Upper lobe of left lung (tissue), 6 donors: ENCODE measurements at regions not wholly inside any gene's neighbourhood (a gene's known extent, or its start where the extent isn't known, plus 50 kb on each side); places are given as distances from the start of the nearest gene placed in this dataset.

Source experiments
- ATAC-seq, 2 donors: fragments of 200-7000 bp; cut with Tn5 transposase; one replicate each; pipeline ENCODE4 v1.9.1; 2022; ENCODE audit warnings: mild to moderate bottlenecking in 2 of 2, moderate library complexity in 2 of 2; ENCODE audit not compliant: low FRiP score in 2 of 2
- DNase-seq, 2 donors: peaks; one replicate each; pipeline ENCODE4 v3.0.0-alpha.2; 2019 to 2020
- H3K27ac ChIP-seq, 4 donors: fragments of 200-600 bp; sonication (generic); one replicate each; pipeline ENCODE4 v1.5.1; 2016 to 2019
- H3K27me3 ChIP-seq, 4 donors: fragments of 200-600 bp; sonication (generic); one replicate each; pipeline ENCODE4 v1.5.1; 2017 to 2019
- H3K36me3 ChIP-seq, 4 donors: fragments of 200-600 bp; sonication (generic); one replicate each; pipeline ENCODE4 v1.5.1; 2016 to 2019
- H3K4me1 ChIP-seq, 4 donors: fragments of 200-600 bp; sonication (generic); one replicate each; pipeline ENCODE4 v1.5.1; 2018 to 2019
- H3K4me3 ChIP-seq, 4 donors: fragments of 200-600 bp; sonication (generic); one replicate each; pipeline ENCODE4 v1.5.1; 2017 to 2019; ENCODE audit warnings: mild to moderate bottlenecking in 2 of 4, moderate library complexity in 1 of 4
- H3K9me3 ChIP-seq, 4 donors: fragments of 200-600 bp; sonication (generic); one replicate each; pipeline ENCODE4 v1.5.1; 2018 to 2019
- CTCF ChIP-seq, 6 experiments: fragments of 450-650 bp in 4 of 6; fragments of 200-600 bp in 2 of 6; sonication (generic) in 2 of 6; IDR thresholded peaks; one replicate each; pipeline ENCODE4 v1.5.1; 2016 to 2019; ENCODE audit warnings: antibody characterized with exemption in 6 of 6
- EP300 ChIP-seq, 4 donors: sonication (generic); formaldehyde crosslinking; IDR thresholded peaks; one replicate each; pipeline ENCODE4 v1.5.1; 2017; ENCODE audit warnings: antibody characterized with exemption in 4 of 4, control low read depth in 2 of 4
- POLR2A ChIP-seq, 4 donors: fragments of 450-650 bp; IDR thresholded peaks; one replicate each; pipeline ENCODE4 v1.5.1; 2016 to 2017; ENCODE audit warnings: antibody characterized with exemption in 4 of 4, mild to moderate bottlenecking in 2 of 4
- POLR2AphosphoS5 ChIP-seq, 2 donors: sonication (generic); formaldehyde crosslinking; IDR thresholded peaks; one replicate each; pipeline ENCODE4 v1.5.1; 2017; ENCODE audit warnings: antibody characterized with exemption in 2 of 2
- WGBS, 2 donors: methylation state at CpG; one replicate each; pipeline ENCODE4 v1.1.5; 2017 to 2018; 5-methylcytosine and 5-hydroxymethylcytosine counted together
- donor health status: DM: no; HTN: no; CAD: no; lungs with moderate emphysema.
- donor health status: DM: no; HTN: yes; CAD: no; lungs with severe emphysema.

GRCh38 chr7:52317921-52318320, 717.5 kb upstream of the POM121L12 start:
- WGBS, 2 donors, result 82 to 89% methylated on average over 1 of the region's 1 CpG
- Histone ChIP-seq H3K4me1 (no peaks in the 10 kb centered on the region), H3K4me3 (no peak overlapping the region), H3K36me3 (no peaks in the 10 kb centered on the region), H3K27ac (no peak overlapping the region), H3K27me3 (no peaks in the 10 kb centered on the region), H3K9me3 (peaks cover 0 to 5% (median 2%) of the 10 kb centered on the region in 4 donors)
- TF ChIP-seq CTCF (IDR thresholded peaks at IDR 0.05) (no peak), POLR2A (IDR thresholded peaks at IDR 0.05) (no peak), EP300 (IDR thresholded peaks at IDR 0.05) (no peak), POLR2AphosphoS5 (IDR thresholded peaks at IDR 0.05) (no peak)
- no peak for ATAC-seq
- no peak for DNase-seq

GRCh38 chr7:52311886-52312285, 723.5 kb upstream of the POM121L12 start:
- H3K4me1 ChIP-seq, result no peaks in the 10 kb centered on the region
- no peak overlapping the region for H3K27ac ChIP-seq
- peaks cover 0 to 4% (median 0%) of the 10 kb centered on the region in 4 donors for H3K9me3 ChIP-seq
- ATAC-seq (no peak), DNase-seq (no peak)
- no peaks in the 10 kb centered on the region for H3K36me3 ChIP-seq
- no peak overlapping the region for H3K4me3 ChIP-seq
- H3K27me3 ChIP-seq, result no peaks in the 10 kb centered on the region
- TF ChIP-seq EP300 (IDR thresholded peaks at IDR 0.05), result no peak
- TF ChIP-seq CTCF (IDR thresholded peaks at IDR 0.05), result no peak
- TF ChIP-seq POLR2AphosphoS5 (IDR thresholded peaks at IDR 0.05), result no peak
- TF ChIP-seq POLR2A (IDR thresholded peaks at IDR 0.05), result no peak

GRCh38 chr7:52309631-52310030, 725.8 kb upstream of the POM121L12 start:
- TF ChIP-seq CTCF (IDR thresholded peaks at IDR 0.05) (no peak), POLR2AphosphoS5 (IDR thresholded peaks at IDR 0.05) (no peak), POLR2A (IDR thresholded peaks at IDR 0.05) (no peak), EP300 (IDR thresholded peaks at IDR 0.05) (no peak)
- Histone ChIP-seq H3K4me3 (no peak overlapping the region), H3K9me3 (no peaks in the 10 kb centered on the region), H3K27me3 (no peaks in the 10 kb centered on the region), H3K4me1 (no peaks in the 10 kb centered on the region), H3K27ac (no peak overlapping the region), H3K36me3 (no peaks in the 10 kb centered on the region)
- no peak for DNase-seq
- no peak for ATAC-seq

- Histone ChIP-seq H3K4me1 (no peaks in the 10 kb centered on the region), H3K9me3 (no peaks in the 10 kb centered on the region), H3K36me3 (no peaks in the 10 kb centered on the region), H3K27me3 (no peaks in the 10 kb centered on the region), H3K4me3 (no peak overlapping the region), H3K27ac (no peak overlapping the region)
- ATAC-seq (no peak), DNase-seq (peak in 1 of 2 donors; percentile 67)
- 96 to 98% methylated on average over 23 of the region's 31 CpGs for WGBS, 2 donors
- TF ChIP-seq CTCF (IDR thresholded peaks at IDR 0.05), result no peak
- TF ChIP-seq POLR2A (IDR thresholded peaks at IDR 0.05), result no peak
- TF ChIP-seq EP300 (IDR thresholded peaks at IDR 0.05), result no peak
- TF ChIP-seq POLR2AphosphoS5 (IDR thresholded peaks at IDR 0.05), result no peak
Observed at GRCh38 chr7:52302765-52303520, 732.5 kb upstream of the POM121L12 start.

GRCh38 chr7:52297128-52297527, 738.3 kb upstream of the POM121L12 start:
- TF ChIP-seq POLR2A (IDR thresholded peaks at IDR 0.05), result no peak
- no peak for TF ChIP-seq EP300 (IDR thresholded peaks at IDR 0.05)
- no peak for TF ChIP-seq POLR2AphosphoS5 (IDR thresholded peaks at IDR 0.05)
- TF ChIP-seq CTCF (IDR thresholded peaks at IDR 0.05), result no peak
- Histone ChIP-seq H3K27ac (no peak overlapping the region), H3K4me1 (no peaks in the 10 kb centered on the region), H3K36me3 (no peaks in the 10 kb centered on the region), H3K4me3 (no peak overlapping the region), H3K27me3 (no peaks in the 10 kb centered on the region), H3K9me3 (no peaks in the 10 kb centered on the region)
- DNase-seq (no peak), ATAC-seq (no peak)
- WGBS, 2 donors, result 83 to 89% methylated on average over 5 of the region's 5 CpGs
